UCSD-AML1 (cell line): ENCODE measurements at regions not wholly inside any gene's neighbourhood (a gene's known extent, or its start where the extent isn't known, plus 50 kb on each side); places are given as distances from the start of the nearest gene placed in this dataset.
"Not testable (repeated sequence)": the region's sequence is repeated elsewhere in the genome, so short reads cannot be mapped to it uniquely, and the experiment has no call there.

ENCODE experiments used
- DNase-seq: peaks from one replicate; lab custom pipeline; 2025; ENCODE audit not compliant: unreplicated experiment; lab: John Stamatoyannopoulos, UW

GRCh38 chr14:22118899-22119477, 445.4 kb upstream of the OR4E1 start:
- no peak for DNase-seq

GRCh38 chr14:22113401-22113800, 439.8 kb upstream of the OR4E1 start:
- DNase-seq: no peak

GRCh38 chr14:22112004-22112403, 438.4 kb upstream of the OR4E1 start:
- peak; percentile 17 for DNase-seq

DNA sequence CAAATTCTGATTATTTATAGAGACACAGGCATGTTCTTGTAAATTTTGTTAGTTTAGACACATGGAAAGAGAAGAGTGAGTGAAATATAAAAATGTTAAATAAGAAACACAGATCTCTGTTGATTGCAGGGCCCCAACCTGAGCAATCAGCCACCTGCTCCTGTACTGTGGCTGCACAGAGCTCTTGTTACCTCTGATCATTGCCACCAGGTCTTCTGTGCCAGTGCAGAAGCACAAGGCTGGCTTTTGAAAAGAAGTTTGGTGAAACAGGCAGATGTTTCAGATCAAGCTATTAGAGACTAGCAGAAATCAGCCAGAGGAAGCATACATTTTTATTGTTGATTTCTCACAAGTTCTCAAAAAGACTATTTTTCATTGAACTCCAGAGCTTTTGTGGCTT, 434.1 kb upstream of the OR4E1 start:
- DNase-seq: no peak

- no peak for DNase-seq
These were observed 433.4 kb upstream of the OR4E1 start for GRCh38 chr14:22106700-22107697.

DNA sequence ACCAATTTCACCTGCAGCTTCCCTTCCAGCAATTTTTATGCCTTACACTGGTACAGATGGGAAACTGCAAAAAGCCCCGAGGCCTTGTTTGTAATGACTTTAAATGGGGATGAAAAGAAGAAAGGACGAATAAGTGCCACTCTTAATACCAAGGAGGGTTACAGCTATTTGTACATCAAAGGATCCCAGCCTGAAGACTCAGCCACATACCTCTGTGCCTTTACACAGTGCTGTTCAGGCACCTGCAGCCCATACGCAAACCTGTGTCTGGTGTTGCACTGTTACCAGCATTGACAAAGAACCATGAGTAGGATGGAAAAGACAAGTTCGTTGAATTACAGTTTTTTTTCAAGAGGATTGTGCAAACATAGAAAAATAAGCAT, 432.0 kb upstream of the OR4E1 start:
- no peak for DNase-seq

DNA sequence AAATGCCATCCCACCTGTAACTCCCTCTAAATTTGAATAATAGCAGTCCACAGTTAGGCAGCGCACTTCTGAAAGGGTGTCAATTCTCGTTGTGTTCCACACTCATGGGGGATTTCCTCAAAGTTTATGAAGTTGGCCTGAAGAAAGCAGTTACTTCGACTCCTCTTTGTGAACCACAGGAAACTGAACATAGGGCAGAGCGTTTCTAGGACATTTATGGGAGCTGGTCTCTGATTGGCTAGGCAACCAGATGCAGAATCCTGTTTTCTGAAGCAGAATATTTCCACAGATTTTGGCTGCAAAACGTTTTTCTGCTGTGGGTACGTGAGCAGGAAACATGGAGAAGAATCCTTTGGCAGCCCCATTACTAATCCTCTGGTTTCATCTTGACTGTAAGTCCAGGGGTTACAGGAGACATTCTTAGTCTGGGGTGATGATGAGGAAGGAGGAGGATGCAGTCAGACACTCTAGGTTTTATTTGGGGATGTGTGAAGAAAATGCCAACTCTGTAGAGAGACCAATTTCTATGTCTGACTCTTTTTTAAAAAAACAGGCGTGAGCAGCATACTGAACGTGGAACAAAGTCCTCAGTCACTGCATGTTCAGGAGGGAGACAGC, 431.5 kb upstream of the OR4E1 start:
- no peak for DNase-seq

- not testable (repeated sequence) for DNase-seq
These were observed 427.1 kb upstream of the OR4E1 start for GRCh38 chr14:22100764-22101120.

DNA sequence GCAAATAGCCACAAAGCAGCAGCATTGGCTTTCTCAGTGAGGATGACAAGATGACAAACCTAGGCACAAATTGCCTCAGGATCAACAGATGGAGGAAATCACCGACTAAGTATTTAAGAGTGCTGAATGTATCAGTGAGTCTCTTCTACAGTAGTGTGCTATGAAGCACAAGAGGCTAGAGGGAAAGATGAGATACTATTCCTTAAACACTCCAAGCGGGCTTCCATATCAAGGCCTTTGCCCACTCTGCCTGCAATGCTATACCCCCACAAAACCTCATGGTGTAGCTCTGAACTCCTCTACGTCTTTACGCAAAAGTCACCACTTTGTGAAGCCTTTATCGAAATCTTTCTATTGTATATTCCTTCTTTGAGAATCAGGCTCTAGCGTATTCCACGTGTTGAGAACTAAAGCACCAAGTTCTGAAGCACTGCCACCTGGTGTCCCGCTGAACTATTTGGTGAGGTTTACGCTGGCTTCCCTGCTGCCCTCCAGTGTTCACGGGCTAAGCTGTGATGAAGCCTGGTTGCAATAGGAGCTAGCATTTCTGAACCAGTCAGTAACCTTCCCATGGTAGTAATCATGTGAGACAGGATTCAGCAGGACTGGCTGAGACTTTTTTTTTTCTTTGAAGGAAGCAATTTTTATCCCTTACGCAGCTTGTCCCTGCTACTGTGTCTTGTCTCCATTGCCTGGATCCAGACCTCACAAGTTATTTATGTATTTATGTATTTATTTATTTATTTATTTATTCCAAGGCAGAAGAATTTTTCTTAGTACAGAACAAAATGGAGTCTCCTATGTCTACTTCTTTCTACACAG, 426.5 kb upstream of the OR4E1 start:
- peak; percentile 65 for DNase-seq

- no peak for DNase-seq
These were observed 424.8 kb upstream of the OR4E1 start for GRCh38 chr14:22098435-22098834.

GRCh38 chr14:22097586-22098292, 424.1 kb upstream of the OR4E1 start:
- no peak for DNase-seq

- no peak for DNase-seq
These were observed 423.5 kb upstream of the OR4E1 start for GRCh38 chr14:22097072-22097471.

GRCh38 chr14:22096514-22096895, 422.9 kb upstream of the OR4E1 start:
- DNase-seq: no peak

GRCh38 chr14:22095860-22096513, 422.4 kb upstream of the OR4E1 start:
- no peak for DNase-seq

GRCh38 chr14:22089940-22090339, 416.3 kb upstream of the OR4E1 start:
- no peak for DNase-seq

DNA sequence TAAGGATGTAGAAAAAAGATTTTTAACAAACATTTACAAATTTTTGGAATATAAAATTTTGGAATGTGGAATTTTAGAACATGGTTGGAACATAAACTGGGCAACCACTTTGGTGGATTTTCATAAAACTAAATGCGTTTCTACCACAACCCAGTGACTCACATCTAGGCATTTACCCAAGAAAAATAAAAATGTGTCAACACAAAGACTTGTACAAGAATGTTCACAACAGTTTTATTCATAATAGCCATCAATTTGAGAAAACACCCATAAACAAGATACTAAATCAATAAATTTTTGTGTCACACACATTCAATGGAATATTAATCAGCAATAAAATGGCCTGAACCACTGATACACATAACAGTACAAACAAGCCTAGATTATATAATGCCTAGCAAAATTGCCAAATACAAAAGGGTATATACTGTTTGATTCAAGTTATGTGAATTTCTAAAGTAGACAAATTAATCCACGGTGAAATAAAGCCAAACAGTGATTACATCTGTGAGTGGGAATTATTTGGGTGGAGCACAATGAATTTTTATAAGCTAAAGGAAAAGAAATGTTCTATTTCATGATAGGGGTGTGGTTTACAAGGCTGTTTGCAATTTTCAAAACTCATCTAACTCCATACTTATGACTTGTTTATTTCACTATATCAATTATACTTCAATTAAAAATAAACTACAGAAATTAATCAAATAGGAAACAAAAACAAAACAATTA, 415.2 kb upstream of the OR4E1 start:
- DNase-seq: no peak

- no peak for DNase-seq
These were observed 412.5 kb upstream of the OR4E1 start for GRCh38 chr14:22086131-22086530.

- DNase-seq: no peak
These were observed 411.0 kb upstream of the OR4E1 start for GRCh38 chr14:22084393-22085281.
